Activated naive CD8-positive, alpha-beta T cell treated with anti-CD3 and anti-CD28 coated beads, Interleukin-2, amount 10 ng/mL, durations not matched to agents 7 days and 5 days (primary cell): ENCODE measurements at regions not wholly inside any gene's neighbourhood (a gene's known extent, or its start where the extent isn't known, plus 50 kb on each side); places are given as distances from the start of the nearest gene placed in this dataset.

ENCODE experiments used
- ATAC-seq: fragments of 150-1000 bp; cut with Tn5 transposase; one replicate; pipeline ENCODE4 v1.10.0; 2021; ENCODE audit warnings: low read depth, moderate library complexity
- POLR2A ChIA-PET: fragments of 350-600 bp; sonication (Branson Sonifier 250); formaldehyde crosslinking; loops from one replicate; lab custom pipeline; 2021; ENCODE audit warnings: antibody characterized with exemption; lab: Charles Lee
- DNase-seq: peaks from one replicate; pipeline ENCODE4 v3.0.0; 2021
- H3K27ac Mint-ChIP-seq: one replicate; pipeline ENCODE4 v1.8.0; 2022; ENCODE audit warnings: mild to moderate bottlenecking, mixed read lengths
- H3K27me3 Mint-ChIP-seq: one replicate; pipeline ENCODE4 v1.8.0; 2022; ENCODE audit warnings: mild to moderate bottlenecking, moderate library complexity, mixed read lengths
- H3K36me3 Mint-ChIP-seq: one replicate; pipeline ENCODE4 v1.8.0; 2021; ENCODE audit warnings: mild to moderate bottlenecking, mixed read lengths
- H3K4me1 Mint-ChIP-seq: one replicate; pipeline ENCODE4 v1.8.0; 2021; ENCODE audit warnings: mixed read lengths
- H3K4me3 Mint-ChIP-seq: one replicate; pipeline ENCODE4 v1.8.0; 2022; ENCODE audit warnings: mild to moderate bottlenecking, moderate library complexity, mixed read lengths
- H3K9me3 Mint-ChIP-seq: one replicate; pipeline ENCODE4 v1.8.0; 2021; ENCODE audit warnings: mixed read lengths

DNA sequence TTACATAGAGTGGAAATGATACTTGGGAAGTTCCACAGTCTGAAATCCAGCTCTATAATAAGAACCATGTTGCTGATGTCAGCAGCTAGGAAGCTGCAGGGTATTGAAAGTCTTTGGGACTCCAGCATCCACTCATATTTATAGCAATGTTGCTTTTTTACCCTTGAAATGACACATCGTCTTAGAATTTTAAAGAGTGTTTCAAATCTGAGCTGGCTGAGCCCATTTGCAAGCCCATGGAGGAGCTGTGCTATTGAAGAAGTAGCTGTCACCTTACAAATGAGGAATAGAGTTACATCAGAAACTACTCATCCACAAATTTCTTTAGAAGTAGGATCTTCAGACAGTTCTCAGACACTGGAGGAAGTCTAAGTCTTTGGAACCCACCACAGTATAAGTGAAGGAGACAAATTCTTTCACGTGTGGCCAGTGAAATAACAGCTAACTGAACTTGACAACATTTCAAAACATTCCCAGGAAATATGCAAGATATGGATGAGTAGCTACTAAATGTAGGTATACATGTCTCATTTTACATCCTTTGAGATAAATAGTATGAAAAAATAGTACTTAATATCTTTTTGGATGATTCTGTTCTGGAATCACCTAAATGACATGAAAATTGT, 203.6 kb downstream of the ZNF365 start:
- POLR2A ChIA-PET, result no interaction called here
- no peaks in the 10 kb centered on the region for H3K4me1 Mint-ChIP-seq
- ATAC-seq, result no peak
- no peak overlapping the region for H3K27ac Mint-ChIP-seq
- H3K9me3 Mint-ChIP-seq, result no peaks in the 10 kb centered on the region
- H3K4me3 Mint-ChIP-seq, result no peak overlapping the region
- no peaks in the 10 kb centered on the region for H3K27me3 Mint-ChIP-seq
- DNase-seq, result no peak
- H3K36me3 Mint-ChIP-seq, result no peaks in the 10 kb centered on the region

DNA sequence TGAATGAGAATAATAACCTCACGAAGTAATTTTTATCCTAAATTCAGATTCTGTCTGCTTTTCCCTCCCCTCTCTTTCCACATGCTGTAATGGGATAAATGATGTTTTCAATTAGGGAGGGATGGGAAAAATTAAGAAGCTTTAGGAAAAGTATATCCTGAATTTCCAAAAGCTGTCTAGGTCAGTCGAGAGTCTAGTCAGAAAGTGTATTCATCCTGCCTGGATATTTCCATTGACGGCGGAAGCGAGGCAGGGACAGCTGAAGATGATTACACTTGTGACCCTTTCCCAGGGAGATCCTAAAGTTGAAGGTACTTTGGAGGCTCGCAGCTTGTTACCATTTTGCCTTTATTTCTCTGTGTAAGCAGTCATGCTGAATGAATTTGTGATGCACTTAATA, 204.1 kb downstream of the ZNF365 start:
- POLR2A ChIA-PET, result no interaction called here
- no peaks in the 10 kb centered on the region for H3K9me3 Mint-ChIP-seq
- no peaks in the 10 kb centered on the region for H3K27me3 Mint-ChIP-seq
- no peaks in the 10 kb centered on the region for H3K36me3 Mint-ChIP-seq
- DNase-seq (no peak), ATAC-seq (no peak)
- no peak overlapping the region for H3K27ac Mint-ChIP-seq
- no peaks in the 10 kb centered on the region for H3K4me1 Mint-ChIP-seq
- no peak overlapping the region for H3K4me3 Mint-ChIP-seq

GRCh38 chr10:62578916-62579315, 204.7 kb downstream of the ZNF365 start:
- POLR2A ChIA-PET, result no interaction called here
- Mint-ChIP-seq H3K27me3 (no peaks in the 10 kb centered on the region), H3K27ac (no peak overlapping the region), H3K4me3 (no peak overlapping the region), H3K36me3 (no peaks in the 10 kb centered on the region), H3K9me3 (no peaks in the 10 kb centered on the region), H3K4me1 (peaks cover 1% of the 10 kb centered on the region)
- no peak for ATAC-seq
- DNase-seq, result no peak

DNA sequence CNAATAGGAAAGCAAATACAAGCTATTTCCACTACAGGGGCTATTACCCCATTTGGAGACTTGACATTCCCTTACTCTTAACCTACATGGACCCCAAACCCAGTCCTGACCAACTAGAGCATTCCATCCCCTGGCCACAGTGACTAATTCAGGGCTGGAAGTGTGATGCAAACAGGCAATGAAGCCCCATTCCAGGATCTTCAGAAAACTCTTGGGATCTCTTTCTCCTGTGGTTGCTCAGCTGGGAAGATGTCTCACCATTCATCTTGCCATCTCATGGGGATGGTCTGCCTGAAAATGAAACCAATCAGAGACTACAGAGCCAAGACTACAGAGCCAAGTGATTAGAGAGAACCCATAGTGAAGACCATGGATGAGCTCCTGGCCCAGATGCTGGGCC, 206.2 kb downstream of the ZNF365 start:
- ATAC-seq (no peak), DNase-seq (no peak)
- Mint-ChIP-seq H3K4me1 (peaks cover 3% of the 10 kb centered on the region), H3K27ac (no peak overlapping the region), H3K4me3 (no peak overlapping the region), H3K27me3 (no peaks in the 10 kb centered on the region), H3K9me3 (no peaks in the 10 kb centered on the region), H3K36me3 (no peaks in the 10 kb centered on the region)
- POLR2A ChIA-PET, result no interaction called here

GRCh38 chr10:62581351-62581750, 207.2 kb downstream of the ZNF365 start:
- no peaks in the 10 kb centered on the region for H3K9me3 Mint-ChIP-seq
- no peak for ATAC-seq
- POLR2A ChIA-PET, result no interaction called here
- H3K27ac Mint-ChIP-seq, result no peak overlapping the region
- DNase-seq, result no peak
- H3K27me3 Mint-ChIP-seq, result no peaks in the 10 kb centered on the region
- no peak overlapping the region for H3K4me3 Mint-ChIP-seq
- H3K4me1 Mint-ChIP-seq, result peaks cover 3% of the 10 kb centered on the region
- H3K36me3 Mint-ChIP-seq, result no peaks in the 10 kb centered on the region

DNA sequence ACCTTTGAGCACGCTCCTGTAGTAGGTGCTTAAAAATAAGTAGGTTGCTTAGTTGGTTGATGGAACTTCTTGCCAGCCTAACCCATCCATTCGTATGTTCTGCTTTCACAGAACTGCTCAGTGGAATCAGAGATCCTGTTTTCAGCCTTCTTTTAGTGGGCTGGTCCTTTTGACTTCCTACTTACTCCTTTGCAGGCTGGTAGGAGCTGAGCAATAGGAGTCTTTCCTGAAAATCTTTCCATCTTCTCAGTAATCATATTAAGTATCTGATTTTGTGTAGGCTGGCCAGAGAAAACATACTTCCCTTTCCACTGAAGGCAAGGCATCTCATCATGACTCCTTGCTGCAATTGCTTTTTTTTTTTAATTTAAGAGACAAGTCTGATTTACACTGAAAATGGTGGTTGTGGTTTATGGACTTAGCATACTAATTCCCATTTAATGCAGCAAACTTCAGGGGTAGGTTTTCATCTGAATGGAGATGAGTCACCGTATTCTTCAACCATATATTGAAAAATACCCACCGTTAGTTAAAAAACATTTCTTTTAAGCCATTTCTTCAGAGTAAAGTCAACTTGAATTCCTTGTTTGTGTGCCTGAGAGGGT, 208.0 kb downstream of the ZNF365 start:
- no peak for ATAC-seq
- H3K27ac Mint-ChIP-seq, result no peak overlapping the region
- H3K9me3 Mint-ChIP-seq, result no peaks in the 10 kb centered on the region
- H3K36me3 Mint-ChIP-seq, result no peaks in the 10 kb centered on the region
- H3K27me3 Mint-ChIP-seq, result no peaks in the 10 kb centered on the region
- H3K4me1 Mint-ChIP-seq, result peaks cover 3% of the 10 kb centered on the region
- DNase-seq, result no peak
- H3K4me3 Mint-ChIP-seq, result no peak overlapping the region
- POLR2A ChIA-PET, result no interaction called here

GRCh38 chr10:62582804-62583208, 208.6 kb downstream of the ZNF365 start:
- Mint-ChIP-seq H3K27me3 (no peaks in the 10 kb centered on the region), H3K36me3 (no peaks in the 10 kb centered on the region), H3K4me1 (peaks cover 3% of the 10 kb centered on the region), H3K9me3 (no peaks in the 10 kb centered on the region), H3K27ac (no peak overlapping the region), H3K4me3 (no peak overlapping the region)
- DNase-seq, result no peak
- no peak for ATAC-seq
- POLR2A ChIA-PET, result no interaction called here

- Mint-ChIP-seq H3K9me3 (peaks cover 3% of the 10 kb centered on the region), H3K4me1 (peaks cover 3% of the 10 kb centered on the region), H3K36me3 (no peaks in the 10 kb centered on the region), H3K27ac (no peak overlapping the region), H3K4me3 (no peak overlapping the region), H3K27me3 (no peaks in the 10 kb centered on the region)
- ATAC-seq (no peak), DNase-seq (no peak)
- POLR2A ChIA-PET, result no interaction called here
Observed at GRCh38 chr10:62583876-62584615, 209.9 kb downstream of the ZNF365 start.

- POLR2A ChIA-PET, result no interaction called here
- Mint-ChIP-seq H3K27ac (no peak overlapping the region), H3K4me3 (no peak overlapping the region), H3K4me1 (peaks cover 3% of the 10 kb centered on the region), H3K27me3 (no peaks in the 10 kb centered on the region), H3K36me3 (no peaks in the 10 kb centered on the region), H3K9me3 (peaks cover 3% of the 10 kb centered on the region)
- ATAC-seq (no peak), DNase-seq (no peak)
Observed at GRCh38 chr10:62584731-62585130, 210.6 kb downstream of the ZNF365 start.

GRCh38 chr10:62585211-62585775, 211.1 kb downstream of the ZNF365 start:
- no peak overlapping the region for H3K4me3 Mint-ChIP-seq
- POLR2A ChIA-PET, result no interaction called here
- peaks cover 3% of the 10 kb centered on the region for H3K9me3 Mint-ChIP-seq
- H3K4me1 Mint-ChIP-seq, result peaks cover 3% of the 10 kb centered on the region
- H3K36me3 Mint-ChIP-seq, result no peaks in the 10 kb centered on the region
- no peak overlapping the region for H3K27ac Mint-ChIP-seq
- H3K27me3 Mint-ChIP-seq, result no peaks in the 10 kb centered on the region
- DNase-seq (no peak), ATAC-seq (no peak)

GRCh38 chr10:62587011-62587410, 212.8 kb downstream of the ZNF365 start:
- H3K9me3 Mint-ChIP-seq, result peaks cover 3% of the 10 kb centered on the region
- peaks cover 3% of the 10 kb centered on the region for H3K4me1 Mint-ChIP-seq
- no peaks in the 10 kb centered on the region for H3K36me3 Mint-ChIP-seq
- POLR2A ChIA-PET, result no interaction called here
- ATAC-seq (no peak), DNase-seq (no peak)
- H3K4me3 Mint-ChIP-seq, result no peak overlapping the region
- no peaks in the 10 kb centered on the region for H3K27me3 Mint-ChIP-seq
- no peak overlapping the region for H3K27ac Mint-ChIP-seq

- no peak for ATAC-seq
- no peak overlapping the region for H3K4me3 Mint-ChIP-seq
- peaks cover 3% of the 10 kb centered on the region for H3K9me3 Mint-ChIP-seq
- DNase-seq, result no peak
- no peaks in the 10 kb centered on the region for H3K36me3 Mint-ChIP-seq
- POLR2A ChIA-PET, result no interaction called here
- H3K27ac Mint-ChIP-seq, result no peak overlapping the region
- peaks cover 3% of the 10 kb centered on the region for H3K4me1 Mint-ChIP-seq
- no peaks in the 10 kb centered on the region for H3K27me3 Mint-ChIP-seq
Observed at GRCh38 chr10:62588116-62588515, 213.9 kb downstream of the ZNF365 start.

DNA sequence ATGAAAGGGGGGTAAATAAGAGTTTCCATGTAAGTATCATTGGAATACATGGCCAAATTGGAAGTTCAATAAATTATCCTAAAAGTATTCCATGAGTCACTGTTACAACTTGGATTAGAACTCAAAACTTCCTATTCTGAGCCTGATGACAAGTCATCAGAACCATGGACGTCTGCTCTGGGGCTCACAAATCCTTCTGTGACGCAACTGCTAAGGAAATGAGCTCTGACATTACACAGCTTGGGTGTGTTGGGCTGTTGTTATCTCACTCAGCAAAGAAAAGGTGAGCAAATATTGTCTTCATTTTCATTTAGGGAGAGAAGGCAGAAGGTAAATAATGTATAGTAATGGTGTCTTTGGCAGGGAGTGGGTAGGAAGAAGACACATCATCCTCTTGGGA, 214.8 kb upstream of the ADO start:
- no peak for DNase-seq
- H3K9me3 Mint-ChIP-seq, result peaks cover 3% of the 10 kb centered on the region

GRCh38 chr10:62590306-62590705, 214.2 kb upstream of the ADO start:
- H3K27me3 Mint-ChIP-seq, result no peaks in the 10 kb centered on the region
- ATAC-seq, result no peak
- H3K4me1 Mint-ChIP-seq, result peaks cover 3% of the 10 kb centered on the region
- peaks cover 3% of the 10 kb centered on the region for H3K9me3 Mint-ChIP-seq
- POLR2A ChIA-PET, result interaction anchor here (1.0 kb wide), 1 partner anchor 62 kb away, joined by 6 read pairs; no protein-coding TSS in a partner anchor
- no peak for DNase-seq
- H3K4me3 Mint-ChIP-seq, result no peak overlapping the region
- no peaks in the 10 kb centered on the region for H3K36me3 Mint-ChIP-seq
- H3K27ac Mint-ChIP-seq, result no peak overlapping the region

More for the DNA sequence above, 214.8 kb upstream of the ADO start:
- H3K27me3 Mint-ChIP-seq, result no peaks in the 10 kb centered on the region
- H3K27ac Mint-ChIP-seq, result no peak overlapping the region
- H3K4me1 Mint-ChIP-seq, result peaks cover 3% of the 10 kb centered on the region
- POLR2A ChIA-PET, result no interaction called here
- ATAC-seq, result no peak
- H3K4me3 Mint-ChIP-seq, result no peak overlapping the region
- no peaks in the 10 kb centered on the region for H3K36me3 Mint-ChIP-seq
